GM12891 (cell line): ENCODE measurements at regions not wholly inside any gene's neighbourhood (a gene's known extent, or its start where the extent isn't known, plus 50 kb on each side); places are given as distances from the start of the nearest gene placed in this dataset.

Experiments
- DNase-seq: peaks from one replicate; pipeline ENCODE4 v3.0.0; 2011; ENCODE audit warnings: low spot score; ENCODE audit not compliant: insufficient read length
- FAIRE-seq: peaks from 2 replicates; lab custom pipeline; 2011; peaks lifted over from hg19 to GRCh38; lab: Jason Lieb, UNC
- PAX5 ChIP-seq: IDR thresholded peaks from 2 replicates; pipeline ENCODE4 v1.6.1; 2011; ENCODE audit warnings: low read length, moderate library complexity, mild to moderate bottlenecking; ENCODE audit not compliant: insufficient read depth, severe bottlenecking
- POLR2A ChIP-seq: IDR thresholded peaks from 2 replicates; pipeline ENCODE4 v1.6.1; 2011; ENCODE audit warnings: low read depth, low read length, control low read depth
- POLR2AphosphoS5 ChIP-seq: IDR thresholded peaks from 2 replicates; pipeline ENCODE4 v1.6.1; 2011; ENCODE audit warnings: low read depth, low read length, control low read depth
- POU2F2 ChIP-seq: IDR thresholded peaks from 2 replicates; pipeline ENCODE4 v1.6.1; 2011; ENCODE audit warnings: low read depth, mild to moderate bottlenecking, control low read depth, low read length, moderate library complexity
- SPI1 ChIP-seq: IDR thresholded peaks from 2 replicates; pipeline ENCODE4 v1.6.1; 2011; ENCODE audit warnings: low read depth, low read length, control low read depth
- TAF1 ChIP-seq: IDR thresholded peaks from 2 replicates; pipeline ENCODE4 v1.6.1; 2011; ENCODE audit warnings: low read depth, low read length, control low read depth

GRCh38 chr1:212188599-212189351 is 96.4 kb upstream of the PPP2R5A start:
- DNase-seq (no peak), FAIRE-seq (no peak)
- no peak for TF ChIP-seq POU2F2
- TF ChIP-seq TAF1: no peak
- no peak for TF ChIP-seq POLR2AphosphoS5
- no peak for TF ChIP-seq PAX5
- TF ChIP-seq SPI1: no peak
- TF ChIP-seq POLR2A: no peak

- TF ChIP-seq SPI1: no peak
- no peak for TF ChIP-seq TAF1
- TF ChIP-seq POU2F2: no peak
- TF ChIP-seq POLR2AphosphoS5: no peak
- no peak for TF ChIP-seq POLR2A
- no peak for TF ChIP-seq PAX5
- FAIRE-seq (no peak), DNase-seq (no peak)
These were observed 95.9 kb upstream of the PPP2R5A start for GRCh38 chr1:212189352-212189738.

DNA sequence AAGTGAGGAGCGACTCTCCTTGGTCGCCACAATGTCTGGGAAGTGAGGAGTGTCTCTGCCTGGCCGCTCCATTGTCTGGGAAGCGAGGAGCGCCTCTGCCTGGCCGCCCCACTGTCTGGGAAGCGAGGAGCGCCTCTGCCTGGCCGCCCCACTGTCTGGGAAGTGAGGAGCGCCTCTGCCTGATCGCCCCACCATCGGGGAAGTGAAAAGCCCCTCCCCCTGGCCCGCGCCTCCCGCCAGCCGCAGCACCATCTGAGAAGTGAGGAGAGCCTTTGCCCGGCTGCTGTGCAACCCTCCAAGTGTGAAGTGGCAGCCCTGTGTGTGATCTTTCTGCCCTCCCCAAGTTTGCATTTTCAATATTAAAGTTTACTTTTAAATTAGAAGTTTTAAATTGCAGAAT is 95.0 kb upstream of the PPP2R5A start:
- no peak for TF ChIP-seq POLR2A
- TF ChIP-seq TAF1: no peak
- no peak for TF ChIP-seq POLR2AphosphoS5
- no peak for TF ChIP-seq PAX5
- TF ChIP-seq POU2F2: no peak
- no peak for TF ChIP-seq SPI1
- no peak for DNase-seq
- no peak for FAIRE-seq

- no peak for TF ChIP-seq PAX5
- no peak for TF ChIP-seq POLR2A
- TF ChIP-seq SPI1: no peak
- no peak for TF ChIP-seq POU2F2
- TF ChIP-seq TAF1: no peak
- no peak for TF ChIP-seq POLR2AphosphoS5
- FAIRE-seq (no peak), DNase-seq (no peak)
These were observed 92.8 kb upstream of the PPP2R5A start for GRCh38 chr1:212192261-212192998.

DNA sequence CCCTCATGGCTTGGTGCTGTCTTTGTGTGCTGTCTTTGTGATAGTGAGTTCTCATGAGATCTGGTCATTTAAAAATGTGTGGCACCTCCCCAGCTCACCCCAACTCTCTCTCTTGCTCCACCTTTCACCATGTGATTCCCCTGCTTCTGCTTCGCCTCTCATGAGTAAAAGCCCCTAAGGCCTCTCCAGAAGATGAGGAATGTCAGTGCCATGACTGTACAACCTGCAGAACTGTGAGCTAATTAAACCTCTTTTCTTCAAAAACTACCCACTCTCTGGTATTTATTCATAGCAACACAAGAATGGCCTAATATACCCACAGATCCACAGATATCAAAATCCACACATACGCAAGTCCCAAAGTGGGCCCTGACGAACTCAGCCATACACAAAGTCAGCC is 88.9 kb upstream of the PPP2R5A start:
- FAIRE-seq: no peak
- DNase-seq: no peak
- no peak for TF ChIP-seq SPI1
- no peak for TF ChIP-seq TAF1
- no peak for TF ChIP-seq POU2F2

GRCh38 chr1:212201461-212201860 is 83.7 kb upstream of the PPP2R5A start:
- DNase-seq: no peak
- TF ChIP-seq POLR2AphosphoS5: no peak
- TF ChIP-seq TAF1: no peak
- no peak for TF ChIP-seq POU2F2
- TF ChIP-seq PAX5: no peak
- no peak for TF ChIP-seq SPI1
- no peak for TF ChIP-seq POLR2A
- FAIRE-seq: no peak

- FAIRE-seq: no peak
- DNase-seq: no peak
- TF ChIP-seq SPI1 (no peak), POU2F2 (no peak), POLR2A (no peak), POLR2AphosphoS5 (no peak), TAF1 (no peak), PAX5 (no peak)
These were observed 81.6 kb upstream of the PPP2R5A start for GRCh38 chr1:212203630-212204029.

- FAIRE-seq (peak; percentile 16), DNase-seq (no peak)
- no peak for TF ChIP-seq SPI1
- TF ChIP-seq POLR2A: no peak
- TF ChIP-seq PAX5: no peak
- no peak for TF ChIP-seq POU2F2
- TF ChIP-seq POLR2AphosphoS5: no peak
These were observed 80.2 kb upstream of the PPP2R5A start for GRCh38 chr1:212205006-212205405.

DNA sequence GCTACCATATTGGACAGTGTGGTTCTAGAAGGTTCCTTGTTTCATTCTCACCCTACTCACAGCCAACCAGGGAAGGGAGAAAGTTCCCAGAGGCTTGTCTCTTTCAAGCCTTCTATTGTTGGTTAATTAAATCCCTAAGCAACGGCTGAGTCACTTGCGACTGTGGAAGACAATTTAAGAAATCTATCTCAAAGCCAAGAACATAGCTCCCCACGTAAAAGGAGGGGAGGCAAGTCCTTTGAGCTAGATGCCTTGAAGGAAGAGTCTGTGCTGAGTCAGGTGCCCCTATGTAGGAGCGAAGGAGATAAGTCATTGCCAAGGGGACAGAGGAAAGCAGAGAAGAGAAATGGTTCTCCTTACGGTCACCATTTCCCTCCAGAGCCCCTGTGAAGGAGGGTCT is 79.4 kb upstream of the PPP2R5A start:
- TF ChIP-seq PAX5 (no peak), SPI1 (no peak), POLR2A (no peak), TAF1 (no peak), POU2F2 (no peak), POLR2AphosphoS5 (no peak)
- FAIRE-seq (no peak), DNase-seq (no peak)

DNA sequence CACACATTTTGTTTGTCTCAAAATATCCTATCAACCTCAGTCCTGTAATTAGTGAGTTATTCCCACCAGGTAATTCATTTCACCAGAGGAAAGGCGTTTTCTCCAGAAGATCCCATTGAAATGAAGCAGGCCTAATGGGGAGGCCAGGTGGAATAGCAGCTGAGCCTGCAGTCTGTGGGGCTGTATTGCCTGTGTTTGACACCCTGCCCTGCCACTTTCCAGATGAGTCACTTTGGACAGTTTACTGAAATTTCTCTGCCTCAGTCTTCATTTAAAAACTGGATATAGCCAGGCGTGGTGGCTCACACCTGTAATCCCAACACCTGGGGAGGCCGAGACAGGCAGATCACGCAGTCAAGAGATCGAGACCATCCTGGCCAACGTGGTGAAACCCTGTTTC is 78.1 kb upstream of the PPP2R5A start:
- DNase-seq (no peak), FAIRE-seq (no peak)
- TF ChIP-seq TAF1: no peak
- TF ChIP-seq SPI1: no peak
- TF ChIP-seq POLR2AphosphoS5: no peak
- TF ChIP-seq POLR2A: no peak
- TF ChIP-seq POU2F2: no peak
- no peak for TF ChIP-seq PAX5
